ENCODE measurements at regions not wholly inside any gene's neighbourhood (a gene's known extent, or its start where the extent isn't known, plus 50 kb on each side); places are given as distances from the start of the nearest gene placed in this dataset.

DNA sequence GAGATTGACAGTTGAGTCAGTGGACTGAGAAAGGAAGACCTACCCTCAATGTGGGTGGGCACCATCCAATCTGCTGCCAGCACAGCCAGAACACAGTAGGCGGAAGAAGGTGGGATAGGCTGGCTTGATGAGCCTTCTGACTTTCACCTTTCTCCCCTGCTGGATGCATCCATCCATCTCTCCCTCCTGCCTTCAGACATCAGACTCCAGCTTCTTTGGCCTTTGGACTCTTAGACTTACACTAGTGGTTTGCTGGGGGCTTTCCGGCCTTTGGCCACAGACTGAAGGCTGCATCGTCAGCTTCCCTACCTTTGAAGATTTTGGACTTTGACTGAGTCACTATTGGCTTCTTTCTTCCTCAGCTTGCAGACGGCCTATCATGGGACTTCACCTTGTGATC is 456.5 kb upstream of the MIS18BP1 start:
- intact Hi-C loops (cut with DNase I; ENCODE audit: low total_unique reads), result no loop called here
- no peak overlapping the region for H3K27ac ChIP-seq
- DNase-seq (ENCODE audit: low spot score in 2 of 2), result no peak
- TF ChIP-seq POLR2A (IDR thresholded peaks at IDR 0.05) (no peak), POLR2AphosphoS5 (IDR thresholded peaks at IDR 0.05) (no peak)
- TF ChIP-seq, protein P1, sequence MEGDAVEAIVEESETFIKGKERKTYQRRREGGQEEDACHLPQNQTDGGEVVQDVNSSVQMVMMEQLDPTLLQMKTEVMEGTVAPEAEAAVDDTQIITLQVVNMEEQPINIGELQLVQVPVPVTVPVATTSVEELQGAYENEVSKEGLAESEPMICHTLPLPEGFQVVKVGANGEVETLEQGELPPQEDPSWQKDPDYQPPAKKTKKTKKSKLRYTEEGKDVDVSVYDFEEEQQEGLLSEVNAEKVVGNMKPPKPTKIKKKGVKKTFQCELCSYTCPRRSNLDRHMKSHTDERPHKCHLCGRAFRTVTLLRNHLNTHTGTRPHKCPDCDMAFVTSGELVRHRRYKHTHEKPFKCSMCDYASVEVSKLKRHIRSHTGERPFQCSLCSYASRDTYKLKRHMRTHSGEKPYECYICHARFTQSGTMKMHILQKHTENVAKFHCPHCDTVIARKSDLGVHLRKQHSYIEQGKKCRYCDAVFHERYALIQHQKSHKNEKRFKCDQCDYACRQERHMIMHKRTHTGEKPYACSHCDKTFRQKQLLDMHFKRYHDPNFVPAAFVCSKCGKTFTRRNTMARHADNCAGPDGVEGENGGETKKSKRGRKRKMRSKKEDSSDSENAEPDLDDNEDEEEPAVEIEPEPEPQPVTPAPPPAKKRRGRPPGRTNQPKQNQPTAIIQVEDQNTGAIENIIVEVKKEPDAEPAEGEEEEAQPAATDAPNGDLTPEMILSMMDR (IDR thresholded peaks at IDR 0.05), result no peak
- H3K4me1 ChIP-seq, result no peaks in the 10 kb centered on the region
- H3K27me3 ChIP-seq, result no peaks in the 10 kb centered on the region
- no peak overlapping the region for H3K4me3 ChIP-seq
- H3K36me3 ChIP-seq, result no peaks in the 10 kb centered on the region
- no peaks in the 10 kb centered on the region for H3K9me3 ChIP-seq

DNA sequence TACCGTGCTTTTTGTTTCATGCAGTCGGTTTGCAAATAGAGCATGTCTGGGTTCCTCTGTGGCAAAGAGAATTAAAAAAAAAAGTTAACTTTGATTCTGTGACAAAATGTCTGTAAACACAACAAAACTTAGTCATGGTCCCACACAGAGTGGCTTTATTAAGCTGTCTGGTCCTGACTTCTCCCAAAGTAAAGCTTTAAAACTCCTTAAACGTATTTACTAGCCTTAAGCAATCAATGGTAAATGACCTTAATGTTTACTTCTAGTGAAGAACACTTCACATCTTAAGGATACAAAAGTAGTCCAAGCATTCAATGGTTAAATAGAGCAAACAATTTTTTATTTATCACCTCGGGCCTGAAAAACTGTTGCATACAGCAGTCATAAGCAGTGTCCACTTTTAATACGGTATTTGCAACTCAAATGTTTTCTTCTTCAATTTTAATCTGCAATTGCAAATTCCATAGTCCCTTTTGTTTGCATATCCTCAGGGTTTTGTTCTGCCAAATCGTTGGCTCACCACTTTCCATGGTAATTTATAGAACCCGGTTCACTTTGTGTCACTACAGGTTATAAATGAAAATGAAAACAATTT is 453.0 kb upstream of the MIS18BP1 start:
- TF ChIP-seq POLR2A (IDR thresholded peaks at IDR 0.05) (no peak), POLR2AphosphoS5 (IDR thresholded peaks at IDR 0.05) (no peak)
- TF ChIP-seq, protein P1 (IDR thresholded peaks at IDR 0.05), result no peak
- intact Hi-C loops (cut with DNase I; ENCODE audit: low total_unique reads), result no loop called here
- no peaks in the 10 kb centered on the region for H3K36me3 ChIP-seq
- H3K27ac ChIP-seq, result no peak overlapping the region
- H3K9me3 ChIP-seq, result no peaks in the 10 kb centered on the region
- H3K4me3 ChIP-seq, result no peak overlapping the region
- H3K4me1 ChIP-seq, result no peaks in the 10 kb centered on the region
- DNase-seq (ENCODE audit: low spot score in 2 of 2), result no peak
- H3K27me3 ChIP-seq, result no peaks in the 10 kb centered on the region

DNA sequence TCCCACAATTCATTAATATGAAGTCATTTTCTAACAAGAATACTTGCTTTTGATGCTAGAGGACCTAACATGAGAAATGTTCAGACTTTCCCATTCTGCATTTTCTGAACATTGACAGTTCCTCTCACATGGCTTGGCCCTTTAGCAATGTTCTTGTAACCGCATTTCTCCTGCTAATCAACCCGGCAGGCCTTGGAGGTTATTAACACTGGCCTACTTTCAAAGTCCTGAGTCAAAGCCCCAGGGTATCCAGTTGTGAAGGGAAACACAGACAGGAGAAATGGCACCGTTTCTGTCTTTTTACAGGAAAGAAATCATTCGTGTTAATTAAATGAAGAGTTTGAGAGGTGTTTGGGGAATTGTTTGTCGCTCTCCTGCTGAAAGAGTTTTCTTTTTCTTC is 446.5 kb upstream of the MIS18BP1 start:
- intact Hi-C loops (cut with DNase I; ENCODE audit: low total_unique reads), result no loop called here
- peaks cover 0 to 17% of the 10 kb centered on the region in 2 donors for H3K4me1 ChIP-seq
- no peaks in the 10 kb centered on the region for H3K9me3 ChIP-seq
- peak overlapping the region; percentile 5 to 16 for H3K27ac ChIP-seq
- H3K4me3 ChIP-seq, result no peak overlapping the region
- H3K27me3 ChIP-seq, result no peaks in the 10 kb centered on the region
- TF ChIP-seq POLR2A (IDR thresholded peaks at IDR 0.05), result no peak
- TF ChIP-seq, protein P1 (IDR thresholded peaks at IDR 0.05), result no peak
- DNase-seq (ENCODE audit: low spot score in 2 of 2), result peak in 1 of 2 donors; percentile 29
- no peaks in the 10 kb centered on the region for H3K36me3 ChIP-seq

DNA sequence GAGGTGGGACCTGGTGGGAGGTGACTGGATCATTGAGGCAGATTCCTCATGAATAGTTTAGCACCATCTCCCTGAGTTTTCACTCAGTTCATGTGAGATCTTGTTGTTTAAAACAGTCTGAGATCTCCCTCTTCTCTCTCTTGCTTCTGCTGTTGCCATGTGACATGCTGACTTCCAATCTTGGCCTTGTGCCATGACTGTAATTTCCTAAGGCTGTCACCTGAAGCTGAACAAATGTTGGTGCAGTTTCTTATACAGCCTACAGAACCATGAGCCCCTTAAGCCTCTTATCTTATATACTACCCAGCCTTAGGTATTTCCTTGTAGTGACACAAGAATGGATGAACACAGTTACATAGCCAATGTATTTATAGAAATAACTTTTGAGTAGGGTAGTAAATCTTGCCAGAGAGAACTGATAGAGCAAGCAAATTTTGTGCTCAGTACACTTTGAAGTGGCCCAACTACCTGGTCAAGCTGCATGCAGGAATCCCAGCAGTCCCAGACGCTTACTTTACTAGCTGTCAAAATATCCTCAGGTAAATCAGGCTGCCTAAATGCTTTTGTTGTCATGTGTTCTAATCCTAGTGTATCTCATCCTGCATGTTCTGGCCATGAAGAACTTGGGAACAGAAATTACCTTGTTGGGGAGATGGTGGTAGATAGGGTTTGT is 445.6 kb upstream of the MIS18BP1 start:
- Histone ChIP-seq H3K27me3 (no peaks in the 10 kb centered on the region), H3K36me3 (no peaks in the 10 kb centered on the region), H3K4me3 (no peak overlapping the region), H3K27ac (peak overlapping the region in 1 of 2 donors; percentile 5), H3K4me1 (peaks cover 0 to 17% of the 10 kb centered on the region in 2 donors), H3K9me3 (no peaks in the 10 kb centered on the region)
- TF ChIP-seq POLR2AphosphoS5 (IDR thresholded peaks at IDR 0.05) (no peak), POLR2A (IDR thresholded peaks at IDR 0.05) (no peak)
- TF ChIP-seq, protein P1 (IDR thresholded peaks at IDR 0.05), result no peak
- intact Hi-C loops (cut with DNase I; ENCODE audit: low total_unique reads), result no loop called here
- DNase-seq (ENCODE audit: low spot score in 2 of 2), result no peak

DNA sequence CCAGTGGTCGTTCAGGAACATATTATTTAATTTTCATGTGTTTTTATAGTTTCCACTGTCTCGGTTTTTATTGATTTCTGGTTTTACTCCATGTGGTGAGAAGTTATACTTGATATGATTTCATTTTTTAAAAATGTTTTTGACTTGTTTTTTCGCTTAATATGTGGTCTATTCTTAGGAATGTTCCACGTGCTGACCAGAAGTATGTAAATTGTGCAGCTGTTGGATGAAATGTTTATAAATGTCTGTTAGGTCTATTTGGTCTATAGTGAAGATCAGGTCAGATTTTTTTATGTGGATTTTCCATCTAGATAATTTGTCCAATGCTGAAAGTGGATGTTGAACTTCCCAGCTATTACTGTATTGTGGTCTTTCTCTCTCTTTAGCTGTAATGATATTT is 433.8 kb upstream of the MIS18BP1 start:
- no peaks in the 10 kb centered on the region for H3K27me3 ChIP-seq
- H3K36me3 ChIP-seq, result no peaks in the 10 kb centered on the region
- TF ChIP-seq POLR2AphosphoS5 (IDR thresholded peaks at IDR 0.05), result no peak
- no peak for TF ChIP-seq POLR2A (IDR thresholded peaks at IDR 0.05)
- TF ChIP-seq, protein P1 (IDR thresholded peaks at IDR 0.05), result no peak
- no peak overlapping the region for H3K4me3 ChIP-seq
- intact Hi-C loops (cut with DNase I; ENCODE audit: low total_unique reads), result no loop called here
- no peak for DNase-seq (ENCODE audit: low spot score in 2 of 2)
- H3K9me3 ChIP-seq, result no peaks in the 10 kb centered on the region
- H3K4me1 ChIP-seq, result no peaks in the 10 kb centered on the region
- H3K27ac ChIP-seq, result no peak overlapping the region
